A172 (cell line): ENCODE measurements at regions not wholly inside any gene's neighbourhood (a gene's known extent, or its start where the extent isn't known, plus 50 kb on each side); places are given as distances from the start of the nearest gene placed in this dataset.

ENCODE experiments used
- DNase-seq: peaks from one replicate; pipeline ENCODE4 v3.0.0-alpha.2; 2015; ENCODE audit warnings: low spot score

DNA sequence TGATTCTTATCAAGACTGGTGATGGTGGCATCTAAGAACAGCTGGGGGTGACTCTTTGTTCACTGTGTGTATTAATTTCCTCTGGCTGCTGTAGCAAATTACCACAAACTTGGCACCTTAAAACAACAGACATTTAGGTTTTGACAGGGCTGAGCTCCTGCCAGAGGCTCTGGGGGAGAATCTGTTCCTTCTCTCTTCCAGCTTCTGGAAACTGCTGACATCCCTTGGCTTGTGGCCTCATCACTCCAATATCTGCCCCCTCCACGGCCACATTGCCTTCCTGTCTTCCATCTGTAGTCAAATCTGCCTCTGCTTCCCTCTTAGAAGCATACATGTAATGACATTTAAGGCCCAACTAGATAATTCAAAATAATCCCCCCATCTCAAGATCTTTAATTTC, 274.9 kb downstream of the PRL start:
- DNase-seq: no peak

DNA sequence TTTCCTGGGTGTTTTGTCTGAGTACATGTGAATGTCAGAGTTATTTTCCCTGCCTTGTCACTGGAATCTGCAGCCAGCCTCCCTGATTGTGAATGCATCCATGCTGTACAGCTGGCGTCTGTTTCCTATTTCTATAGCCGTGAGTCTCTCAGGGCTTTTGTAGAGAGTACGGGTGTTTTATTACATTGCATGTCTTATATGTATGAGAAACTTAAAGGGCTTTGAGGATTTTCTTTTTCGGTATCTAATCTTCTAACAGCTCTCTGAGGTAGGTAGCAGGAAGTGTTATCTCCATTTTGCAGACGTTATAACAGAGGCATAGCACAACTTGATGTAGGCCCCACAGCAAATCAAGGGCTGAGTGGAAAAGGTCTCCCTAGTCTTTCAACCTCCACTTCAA, 272.9 kb downstream of the PRL start:
- DNase-seq: no peak

GRCh38 chr6:22024973-22025467, 271.8 kb downstream of the PRL start:
- peak; percentile 27 for DNase-seq

GRCh38 chr6:22025468-22026163, 271.2 kb downstream of the PRL start:
- DNase-seq: peak; percentile 81

DNA sequence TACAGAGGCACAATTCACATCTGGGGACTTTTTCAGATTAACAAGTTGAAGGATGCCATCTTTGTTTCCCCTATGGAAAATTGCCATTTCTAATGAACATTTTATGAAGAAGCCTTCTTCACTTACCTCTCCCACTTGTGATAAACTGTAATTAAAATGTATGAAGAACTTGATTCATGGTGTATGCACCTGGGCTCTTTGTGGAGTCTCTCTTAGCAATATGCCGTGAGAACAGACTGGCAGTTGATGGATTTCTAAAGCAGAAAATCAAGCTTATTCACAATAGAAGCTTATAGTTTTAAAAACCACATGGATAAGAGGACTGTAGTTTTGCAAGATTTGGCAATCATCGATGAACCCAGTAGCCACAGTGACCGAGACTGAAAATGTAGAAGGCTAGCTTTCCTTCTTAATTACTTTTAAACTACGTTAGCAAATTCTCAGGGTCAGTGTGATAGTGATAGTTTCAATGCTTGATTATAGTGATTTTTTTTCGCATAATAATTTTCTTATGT, 270.6 kb downstream of the PRL start:
- no peak for DNase-seq

DNA sequence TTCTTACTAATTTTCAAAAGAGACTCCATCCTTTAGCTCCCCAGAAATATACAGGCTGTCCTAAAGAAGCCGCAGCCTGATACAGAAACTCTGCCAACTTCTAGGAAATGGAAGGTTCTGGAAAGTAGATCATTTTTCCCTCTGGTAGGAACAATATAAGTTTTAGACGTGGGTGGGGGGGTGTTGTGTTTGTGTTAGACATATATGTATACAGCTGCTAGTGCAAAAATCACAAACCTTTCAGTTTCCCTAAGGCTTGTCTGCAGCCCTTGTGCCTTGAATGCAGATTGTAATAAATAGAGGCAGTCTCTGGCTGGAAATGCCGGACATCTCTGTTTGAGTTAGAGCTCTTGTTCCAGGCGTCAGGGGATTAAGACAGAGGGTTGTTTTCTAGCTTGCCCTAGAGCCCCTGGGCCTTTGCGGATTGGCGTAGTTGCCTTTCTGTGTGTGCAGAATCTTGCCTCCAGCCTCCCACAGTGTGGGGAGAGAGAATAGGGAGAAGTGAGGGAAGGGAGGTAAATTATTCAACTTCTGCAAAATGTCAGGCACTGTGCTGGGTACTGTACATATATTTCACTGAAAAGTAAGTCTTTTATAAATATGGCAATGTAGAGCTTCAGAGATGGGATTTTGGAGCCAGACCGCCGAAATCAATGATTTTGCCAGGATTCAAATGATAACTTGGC, 269.7 kb downstream of the PRL start:
- DNase-seq: no peak

DNA sequence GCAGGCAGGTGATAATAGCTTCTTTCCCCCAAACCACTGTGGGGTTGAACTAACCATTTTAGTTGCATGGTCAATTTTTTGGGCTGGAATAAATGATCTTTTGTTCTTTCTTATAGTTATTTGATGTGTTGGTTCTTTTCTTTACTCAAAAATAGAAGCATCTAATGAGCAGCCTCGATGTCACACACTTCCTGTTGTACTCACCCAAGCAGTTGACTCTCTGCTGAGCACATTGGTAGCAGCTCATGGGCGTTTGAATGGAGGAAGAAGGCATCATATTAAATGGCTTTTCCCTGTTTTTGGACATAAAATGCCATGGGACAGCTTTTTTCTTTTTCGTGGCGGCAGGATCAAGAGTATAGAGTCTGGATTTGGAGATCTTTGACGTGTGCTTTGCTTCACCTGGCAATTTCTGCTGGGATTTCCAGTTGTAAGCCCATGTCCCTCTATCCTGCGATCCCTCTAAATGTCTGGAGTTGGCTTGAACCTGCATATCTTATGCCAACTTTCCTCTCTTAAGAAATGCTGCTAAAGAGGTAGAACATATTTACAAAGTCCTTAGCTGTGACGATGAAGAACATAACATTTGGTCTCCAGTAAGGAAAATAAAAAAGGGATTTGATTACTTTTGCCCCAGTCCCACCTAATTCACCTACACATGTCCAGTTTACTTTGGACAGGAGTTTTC, 268.3 kb downstream of the PRL start:
- no peak for DNase-seq

GRCh38 chr6:22029171-22029570, 267.7 kb downstream of the PRL start:
- no peak for DNase-seq

- DNase-seq: no peak
Measured at GRCh38 chr6:22030730-22031619, 265.9 kb downstream of the PRL start.

- DNase-seq: no peak
Measured at GRCh38 chr6:22035690-22036089, 261.1 kb downstream of the PRL start.

- peak; percentile 61 for DNase-seq
Measured at GRCh38 chr6:22036275-22036674, 260.6 kb downstream of the PRL start.

- DNase-seq: no peak
Measured at GRCh38 chr6:22036699-22037098, 260.1 kb downstream of the PRL start.

DNA sequence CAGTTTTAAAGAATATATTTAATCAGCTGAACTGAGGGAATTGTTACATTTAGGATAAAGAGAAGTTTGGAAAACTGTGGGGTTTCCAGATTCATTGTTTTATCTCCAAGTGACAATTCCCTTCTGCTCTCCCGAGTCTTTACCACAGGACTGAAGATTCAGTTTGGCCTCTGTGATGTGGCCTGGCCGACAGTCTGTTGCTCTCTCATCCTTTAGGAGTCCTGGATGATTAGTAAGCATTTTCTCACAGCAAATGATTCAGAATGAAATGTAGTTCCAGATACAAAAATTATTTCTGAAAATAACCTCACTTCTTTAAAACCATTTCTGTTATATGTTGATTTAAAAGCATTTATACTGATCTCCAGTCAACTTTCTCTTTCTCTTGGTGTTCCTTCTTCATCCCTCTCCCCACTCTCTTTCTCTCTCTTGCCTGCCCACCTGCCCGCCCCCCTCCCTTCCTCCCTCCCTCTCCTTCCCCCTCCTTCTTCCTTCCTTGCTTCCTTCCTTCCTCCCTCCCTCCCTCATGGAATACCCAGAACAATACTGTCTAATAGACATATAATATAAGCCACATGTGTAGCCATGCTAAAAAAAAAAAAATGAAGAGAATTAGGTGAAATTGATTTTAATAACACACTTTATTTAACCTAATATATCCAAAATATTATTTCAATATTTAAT, 254.9 kb downstream of the PRL start:
- DNase-seq: peak; percentile 29

- DNase-seq: no peak
Measured at GRCh38 chr6:22042706-22043105, 254.1 kb downstream of the PRL start.

- DNase-seq: peak; percentile 70
Measured at GRCh38 chr6:22043284-22043962, 253.4 kb downstream of the PRL start.

GRCh38 chr6:22045261-22045912, 251.4 kb downstream of the PRL start:
- no peak for DNase-seq

DNA sequence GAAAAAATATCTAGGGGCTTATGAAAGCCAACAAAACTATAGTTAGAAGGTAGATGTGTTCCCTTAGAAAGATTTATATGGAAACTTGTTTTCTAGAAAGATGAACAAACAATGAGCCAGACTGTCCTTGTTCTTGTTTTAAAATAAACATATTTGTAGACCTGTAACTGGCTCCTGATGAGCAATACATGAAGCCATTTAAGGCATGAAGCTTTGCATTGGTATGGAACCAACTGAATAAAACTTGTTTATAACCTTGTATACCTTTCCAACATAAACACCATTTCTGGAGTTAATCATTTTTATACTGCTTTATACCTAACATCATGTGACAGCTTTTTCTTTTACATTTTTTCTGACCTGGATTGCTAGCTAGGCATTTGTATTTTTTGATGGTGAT, 247.8 kb downstream of the PRL start:
- no peak for DNase-seq

DNA sequence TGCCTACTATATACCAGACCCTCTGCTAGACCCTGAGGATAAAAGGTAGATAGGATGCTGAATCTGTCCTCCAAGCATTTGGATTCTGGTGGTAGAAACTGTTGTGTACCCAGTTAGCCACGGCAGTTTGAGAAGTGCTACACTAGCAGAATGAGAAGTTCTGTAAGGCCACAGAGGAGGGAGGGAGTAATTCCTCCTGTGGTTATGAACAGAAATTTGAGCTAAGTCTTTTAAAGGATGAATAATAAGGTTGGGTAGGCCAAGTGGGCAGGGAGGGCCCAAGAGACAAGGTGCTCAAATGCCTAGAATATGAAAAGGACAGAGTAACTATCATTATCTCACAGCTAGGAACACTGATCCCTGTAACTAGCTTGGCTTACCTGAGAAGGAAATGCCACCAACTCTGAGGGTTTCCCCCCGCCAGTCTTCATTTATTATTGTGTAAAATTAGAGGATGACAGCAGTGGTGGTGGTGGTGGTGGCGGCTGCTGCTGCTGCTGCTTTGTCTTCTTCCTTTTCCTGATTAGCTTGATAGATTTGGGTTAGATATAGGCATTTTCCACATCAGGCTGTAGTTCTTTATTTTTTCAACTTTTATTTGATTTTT, 243.3 kb downstream of the PRL start:
- no peak for DNase-seq

DNA sequence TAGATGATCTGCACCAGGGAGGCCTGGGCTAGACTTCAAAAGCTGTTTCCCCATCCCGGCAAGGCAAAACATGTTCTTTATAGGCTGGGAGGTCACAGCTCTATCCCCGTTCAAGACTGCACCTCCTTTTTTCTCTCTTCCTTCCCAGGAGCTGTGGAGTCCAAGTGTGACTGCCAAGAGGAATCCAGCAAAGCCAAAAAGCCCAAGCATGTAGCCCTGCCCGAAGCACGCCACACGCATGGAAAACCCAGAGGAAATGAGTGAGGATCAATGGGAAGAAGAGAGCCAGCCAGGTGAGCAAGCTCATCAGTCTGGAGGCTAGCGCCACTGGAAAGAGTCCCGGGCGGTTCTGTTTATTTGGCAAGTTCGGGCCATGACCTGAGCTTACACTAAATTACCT, 240.4 kb downstream of the PRL start:
- no peak for DNase-seq
